Astrocyte of the hippocampus (primary cell): ENCODE measurements at regions not wholly inside any gene's neighbourhood (a gene's known extent, or its start where the extent isn't known, plus 50 kb on each side); places are given as distances from the start of the nearest gene placed in this dataset.

ENCODE experiments used
- DNase-seq: peaks from one replicate; pipeline ENCODE4 v3.0.0; 2011; ENCODE audit warnings: low read depth, low spot score

DNA sequence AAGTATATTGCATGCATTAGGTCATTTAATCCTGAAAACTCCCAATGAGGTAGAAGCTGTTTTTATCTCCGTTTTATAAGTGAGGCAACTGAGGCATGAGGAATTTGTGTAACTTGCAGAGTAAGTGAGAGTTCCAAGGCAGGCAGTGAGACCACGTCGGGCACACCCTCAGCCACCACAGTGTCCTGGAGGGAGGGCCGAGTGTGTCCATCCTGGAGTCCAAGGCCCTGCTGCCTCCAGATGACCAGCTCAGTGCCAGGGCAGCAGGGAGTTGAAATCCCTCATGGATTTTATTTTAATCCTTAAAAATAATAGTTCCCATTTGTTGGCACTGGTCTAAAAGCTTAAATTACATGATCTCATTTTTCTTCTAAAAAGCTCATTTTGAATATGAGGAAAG, 104.6 kb upstream of the SMIM23 start:
- DNase-seq, result no peak

DNA sequence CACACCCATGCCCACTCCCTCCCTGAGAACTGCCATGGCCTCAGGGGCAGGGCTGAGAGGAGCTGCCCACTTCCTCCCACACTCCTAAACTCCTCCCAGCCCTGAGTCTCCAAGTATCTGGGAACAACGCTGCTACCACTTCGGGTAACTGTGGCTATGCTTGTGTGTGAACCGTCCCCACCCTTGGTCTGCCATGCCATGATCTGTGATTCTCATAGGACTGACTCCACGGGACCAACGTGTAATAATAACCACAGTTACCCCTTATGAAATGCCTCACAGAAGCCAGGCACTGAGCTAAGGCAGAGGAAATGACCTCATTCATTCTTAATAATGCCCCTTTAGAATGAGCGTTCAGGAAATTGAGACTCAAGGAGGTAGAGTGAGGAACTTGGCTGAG, 103.9 kb upstream of the SMIM23 start:
- DNase-seq, result no peak

DNA sequence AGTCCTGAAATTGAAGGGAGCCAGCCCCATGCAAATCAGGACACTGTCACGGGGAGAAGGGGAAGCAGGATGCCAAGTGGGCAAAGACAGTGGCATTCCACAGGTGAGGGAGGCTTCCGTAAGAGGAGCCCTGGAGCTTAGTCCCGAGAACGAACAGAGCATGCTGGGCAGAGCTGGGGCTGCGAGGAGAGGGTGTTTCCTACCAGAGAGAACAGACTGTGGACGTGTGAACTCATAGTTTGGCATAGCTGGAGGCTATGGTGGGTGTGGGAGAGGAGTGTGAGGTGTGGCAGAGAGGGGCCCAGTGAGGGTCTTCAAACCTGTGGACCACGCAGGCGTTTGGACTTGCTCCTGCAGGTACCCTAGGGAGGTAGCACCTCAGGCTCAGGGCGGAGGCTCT, 102.8 kb upstream of the SMIM23 start:
- no peak for DNase-seq

DNA sequence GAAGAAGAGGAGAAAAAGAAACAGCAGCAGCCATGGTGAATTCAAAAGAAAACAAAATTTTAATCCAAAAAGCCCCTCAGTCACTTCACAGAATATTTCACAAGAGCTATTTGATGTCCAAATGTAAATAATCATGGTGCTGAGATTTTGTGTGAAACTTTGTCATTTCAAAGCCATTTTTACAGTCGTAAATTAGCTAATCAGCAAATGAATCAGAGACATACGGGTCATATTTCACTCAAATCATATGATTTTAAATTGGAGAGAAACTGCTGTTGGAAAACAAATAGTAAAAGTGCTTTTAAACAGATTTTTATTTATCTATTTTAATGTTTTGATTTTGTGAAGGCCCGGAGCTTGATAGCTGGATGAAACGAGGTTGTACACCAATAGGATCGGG, 101.4 kb upstream of the SMIM23 start:
- no peak for DNase-seq

DNA sequence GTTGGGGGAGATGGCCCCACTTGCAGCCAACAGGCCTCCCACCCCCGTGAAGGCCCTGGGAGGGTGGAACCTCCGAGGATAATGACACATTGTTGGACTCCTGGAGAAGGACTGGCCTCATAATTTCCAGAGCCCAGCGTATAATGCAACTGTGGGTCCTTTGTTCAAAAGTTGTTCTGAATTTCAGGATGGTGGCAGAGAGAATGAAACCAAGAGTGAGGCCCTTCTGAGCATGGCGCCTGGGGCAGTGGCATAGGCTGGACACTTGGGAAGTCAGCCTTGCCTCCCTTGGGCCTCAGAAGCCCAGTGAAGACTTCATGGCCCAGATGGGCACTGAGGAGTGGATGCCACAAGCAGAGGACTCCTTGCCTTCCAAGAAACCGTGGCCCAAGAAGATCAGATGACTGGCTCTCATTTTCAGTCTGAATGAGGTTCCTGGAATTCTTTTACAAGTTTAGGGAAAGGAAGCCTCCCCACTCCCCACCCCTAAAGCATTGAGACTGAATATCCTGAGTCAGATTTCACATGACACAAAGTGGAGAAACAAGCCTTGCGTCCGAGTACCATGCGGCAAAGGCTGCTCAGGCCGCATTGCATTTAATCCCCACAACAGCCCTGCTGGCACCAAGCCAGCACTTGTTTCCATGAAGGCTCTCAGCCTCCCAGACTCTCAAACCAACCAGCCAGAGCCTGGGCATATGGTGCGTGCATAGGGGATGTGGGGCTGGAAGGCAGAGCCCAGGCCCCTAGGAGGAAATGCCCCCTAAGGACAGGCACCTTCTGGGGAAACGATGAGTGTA, 96.7 kb upstream of the SMIM23 start:
- peak; percentile 42 for DNase-seq

DNA sequence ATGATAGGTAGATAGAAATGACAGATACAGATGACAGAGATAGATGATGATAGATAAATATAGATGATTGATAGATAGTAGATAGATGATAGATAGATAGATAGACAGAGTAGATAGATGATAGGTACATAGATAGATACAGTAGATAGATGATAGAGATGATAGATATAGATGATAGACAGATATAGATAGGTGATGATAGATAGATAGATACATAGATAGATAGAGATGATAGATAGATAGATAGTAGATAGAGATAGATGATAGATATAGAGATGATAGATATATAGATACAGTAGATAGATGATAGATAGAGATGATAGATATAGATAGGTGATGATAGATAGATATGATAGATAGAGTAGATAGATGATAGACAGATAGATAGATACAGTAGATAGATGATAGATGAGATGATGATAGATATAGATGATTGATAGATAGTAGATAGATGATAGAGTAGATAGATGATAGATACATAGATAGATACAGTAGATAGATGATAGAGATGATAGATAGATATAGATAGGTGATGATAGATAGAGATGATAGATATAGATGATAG, 95.7 kb upstream of the SMIM23 start:
- no peak for DNase-seq

GRCh38 chr5:171692107-171692506, 93.5 kb upstream of the SMIM23 start:
- DNase-seq, result no peak

GRCh38 chr5:171692936-171693335, 92.7 kb upstream of the SMIM23 start:
- DNase-seq, result no peak

DNA sequence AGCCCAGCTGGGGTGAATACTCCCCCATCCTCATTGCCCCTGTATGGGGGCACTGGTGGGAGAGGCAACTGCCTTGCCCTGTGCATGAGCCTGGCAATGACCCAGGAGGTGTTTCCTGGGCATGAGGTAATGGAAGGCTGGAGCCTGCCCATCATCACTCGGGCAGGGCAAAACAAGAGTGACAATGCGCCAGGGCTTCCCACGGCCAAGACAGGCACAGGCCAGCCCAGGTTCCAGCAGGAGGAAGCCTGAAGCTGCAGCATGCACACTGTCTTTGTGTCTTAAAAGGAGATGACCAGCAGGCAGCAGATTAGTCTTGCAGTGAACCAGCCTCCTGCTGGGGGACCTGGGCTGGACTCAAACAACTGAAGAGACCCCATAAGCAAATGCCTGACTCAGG, 92.2 kb upstream of the SMIM23 start:
- DNase-seq, result no peak

- no peak for DNase-seq
Measured at GRCh38 chr5:171695804-171696203, 89.8 kb upstream of the SMIM23 start.

- DNase-seq, result no peak
Measured at GRCh38 chr5:171697221-171698102, 88.2 kb upstream of the SMIM23 start.

DNA sequence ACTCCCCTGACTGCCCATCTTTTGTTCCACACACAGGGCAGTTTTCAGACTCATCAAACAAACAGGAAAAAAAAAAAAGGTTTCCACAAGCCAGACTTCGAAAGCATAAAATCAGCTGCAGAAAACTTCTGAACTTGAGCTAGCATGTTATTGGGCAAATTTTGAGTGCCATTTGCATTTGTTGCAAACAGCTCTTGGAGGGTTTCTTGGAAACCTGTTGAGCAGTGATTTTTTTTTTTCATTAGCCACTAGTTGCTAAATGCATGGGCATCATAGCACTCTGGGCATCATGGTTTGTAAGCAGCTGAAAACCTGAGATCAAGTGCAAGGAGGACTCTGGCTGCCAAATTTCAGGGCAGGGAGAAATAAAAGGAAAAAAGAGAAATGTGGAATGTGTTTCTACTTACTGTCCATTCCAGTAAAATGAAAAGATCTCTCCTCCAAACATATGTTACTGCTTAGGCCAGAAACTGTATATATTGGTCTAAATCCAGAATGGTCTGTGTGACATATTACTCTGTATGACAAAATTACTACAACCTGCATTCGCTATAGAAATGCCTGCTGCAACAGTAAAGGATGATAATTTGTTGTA, 85.2 kb upstream of the SMIM23 start:
- no peak for DNase-seq

DNA sequence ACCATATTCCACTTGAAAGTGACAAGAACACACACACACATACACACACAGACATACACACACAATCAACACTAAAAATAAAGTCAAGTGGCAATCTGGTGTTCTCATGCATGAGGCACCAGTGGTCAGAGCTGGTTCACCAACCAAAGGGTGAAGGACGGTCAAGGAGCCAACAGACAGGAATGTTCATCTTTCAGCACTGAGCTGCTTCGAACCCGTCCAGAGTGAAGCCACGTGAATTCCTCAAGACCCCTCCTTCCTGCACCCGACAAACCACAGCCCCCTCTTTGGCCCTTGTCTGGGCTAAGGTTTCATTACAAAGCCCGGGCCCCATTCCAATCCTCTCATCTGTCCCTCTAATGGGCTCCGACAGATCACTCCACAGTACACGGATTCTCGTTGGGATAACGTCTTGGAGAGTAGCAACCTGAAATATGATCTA, 84.5 kb upstream of the SMIM23 start:
- peak; percentile 7 for DNase-seq

- DNase-seq, result no peak
Measured at GRCh38 chr5:171702135-171702770, 83.4 kb upstream of the SMIM23 start.

DNA sequence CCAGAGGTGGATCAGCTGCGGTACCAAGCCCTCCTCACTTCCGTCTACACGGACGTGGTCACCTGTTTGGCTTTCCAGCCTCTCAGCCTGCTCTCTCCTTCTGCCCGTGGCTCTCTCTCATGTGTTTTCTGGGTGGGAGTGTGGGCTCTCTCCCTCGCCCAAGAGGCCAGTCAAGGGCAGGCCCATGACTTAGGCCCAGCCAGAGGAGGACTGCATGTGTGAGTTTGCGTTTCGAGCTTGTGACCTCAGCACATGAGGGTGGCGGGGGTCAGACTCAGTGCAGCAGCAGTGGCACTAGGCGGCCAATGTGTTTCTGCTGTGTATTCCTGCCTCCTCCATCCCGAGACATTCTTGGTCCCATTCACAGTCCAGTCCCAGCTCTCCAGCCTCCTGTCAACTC, 82.5 kb upstream of the SMIM23 start:
- DNase-seq, result no peak

GRCh38 chr5:171705036-171705435, 80.6 kb upstream of the SMIM23 start:
- no peak for DNase-seq

GRCh38 chr5:171705830-171706468, 79.7 kb upstream of the SMIM23 start:
- DNase-seq, result peak; percentile 7

- peak; percentile 30 for DNase-seq
Measured at GRCh38 chr5:171706736-171707441, 78.7 kb upstream of the SMIM23 start.

- peak; percentile 16 for DNase-seq
Measured at GRCh38 chr5:171707442-171707792, 78.2 kb upstream of the SMIM23 start.

- DNase-seq, result no peak
Measured at GRCh38 chr5:171709930-171710329, 75.7 kb upstream of the SMIM23 start.
